ENCODE measurements at regions not wholly inside any gene's neighbourhood (a gene's known extent, or its start where the extent isn't known, plus 50 kb on each side); places are given as distances from the start of the nearest gene placed in this dataset.

DNA sequence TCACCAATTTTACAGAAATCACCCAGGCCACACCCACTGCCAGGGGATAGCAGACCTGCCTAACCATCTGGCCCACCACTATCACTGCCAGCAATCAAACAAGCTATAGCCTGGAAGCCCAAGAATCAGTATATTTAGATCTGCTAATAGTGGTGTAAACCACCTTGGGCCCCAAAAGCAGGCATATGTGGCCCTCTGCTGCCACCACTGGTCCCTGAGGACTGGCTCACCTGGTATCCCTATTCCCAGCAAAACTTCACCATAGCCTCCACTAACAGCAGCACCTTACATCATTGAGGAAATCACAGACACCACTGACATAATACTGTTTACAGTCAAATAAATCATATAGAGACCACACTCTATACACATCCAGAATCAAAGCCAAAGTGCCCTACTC, 880.4 kb upstream of the MAN1A1 start:
- H3K27ac ChIP-seq: no peak overlapping the region
- ATAC-seq (no peak), DNase-seq (no peak)
- intact Hi-C loops (cut with DNase I): no loop called here
- no peaks in the 10 kb centered on the region for H3K36me3 ChIP-seq
- no peak overlapping the region for H3K4me3 ChIP-seq
- TF ChIP-seq POLR2A (IDR thresholded peaks at IDR 0.05): no peak
- no peaks in the 10 kb centered on the region for H3K27me3 ChIP-seq
- no peaks in the 10 kb centered on the region for H3K4me1 ChIP-seq
- peaks cover 0 to 35% (median 5%) of the 10 kb centered on the region in 12 donors for H3K9me3 ChIP-seq

DNA sequence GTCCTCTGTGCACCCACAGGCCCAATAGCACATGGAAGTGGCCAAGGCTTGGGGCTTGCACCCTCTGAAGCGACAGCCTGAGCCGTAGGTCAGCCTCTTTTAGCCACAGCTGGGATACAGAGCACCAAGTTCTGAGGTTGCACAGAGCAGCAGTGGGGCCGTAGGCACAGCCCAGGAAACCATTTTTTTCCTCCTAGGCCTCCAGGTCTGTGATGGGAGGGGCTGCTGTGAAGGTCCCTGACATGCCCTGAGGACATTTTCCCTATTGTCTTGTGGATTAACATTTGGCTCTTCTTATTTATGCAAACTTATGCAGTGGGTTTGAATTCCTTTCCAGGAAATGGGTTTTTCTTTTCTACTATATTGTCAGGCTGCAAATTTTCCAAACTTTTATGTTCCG, 878.7 kb upstream of the MAN1A1 start:
- peaks cover 0 to 18% (median 0%) of the 10 kb centered on the region in 12 donors for H3K9me3 ChIP-seq
- 85 to 88% (median 87%) methylated on average over 4 of the region's 4 CpGs for WGBS, 4 donors
- DNase-seq: no peak
- TF ChIP-seq, protein P1, sequence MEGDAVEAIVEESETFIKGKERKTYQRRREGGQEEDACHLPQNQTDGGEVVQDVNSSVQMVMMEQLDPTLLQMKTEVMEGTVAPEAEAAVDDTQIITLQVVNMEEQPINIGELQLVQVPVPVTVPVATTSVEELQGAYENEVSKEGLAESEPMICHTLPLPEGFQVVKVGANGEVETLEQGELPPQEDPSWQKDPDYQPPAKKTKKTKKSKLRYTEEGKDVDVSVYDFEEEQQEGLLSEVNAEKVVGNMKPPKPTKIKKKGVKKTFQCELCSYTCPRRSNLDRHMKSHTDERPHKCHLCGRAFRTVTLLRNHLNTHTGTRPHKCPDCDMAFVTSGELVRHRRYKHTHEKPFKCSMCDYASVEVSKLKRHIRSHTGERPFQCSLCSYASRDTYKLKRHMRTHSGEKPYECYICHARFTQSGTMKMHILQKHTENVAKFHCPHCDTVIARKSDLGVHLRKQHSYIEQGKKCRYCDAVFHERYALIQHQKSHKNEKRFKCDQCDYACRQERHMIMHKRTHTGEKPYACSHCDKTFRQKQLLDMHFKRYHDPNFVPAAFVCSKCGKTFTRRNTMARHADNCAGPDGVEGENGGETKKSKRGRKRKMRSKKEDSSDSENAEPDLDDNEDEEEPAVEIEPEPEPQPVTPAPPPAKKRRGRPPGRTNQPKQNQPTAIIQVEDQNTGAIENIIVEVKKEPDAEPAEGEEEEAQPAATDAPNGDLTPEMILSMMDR (IDR thresholded peaks at IDR 0.05): no peak
- TF ChIP-seq POLR2A (IDR thresholded peaks at IDR 0.05): no peak
- ATAC-seq: no peak
- H3K4me1 ChIP-seq: no peaks in the 10 kb centered on the region
- no peaks in the 10 kb centered on the region for H3K27me3 ChIP-seq
- intact Hi-C loops (cut with DNase I): no loop called here
- H3K27ac ChIP-seq: no peak overlapping the region
- H3K4me3 ChIP-seq: no peak overlapping the region
- no peaks in the 10 kb centered on the region for H3K36me3 ChIP-seq

DNA sequence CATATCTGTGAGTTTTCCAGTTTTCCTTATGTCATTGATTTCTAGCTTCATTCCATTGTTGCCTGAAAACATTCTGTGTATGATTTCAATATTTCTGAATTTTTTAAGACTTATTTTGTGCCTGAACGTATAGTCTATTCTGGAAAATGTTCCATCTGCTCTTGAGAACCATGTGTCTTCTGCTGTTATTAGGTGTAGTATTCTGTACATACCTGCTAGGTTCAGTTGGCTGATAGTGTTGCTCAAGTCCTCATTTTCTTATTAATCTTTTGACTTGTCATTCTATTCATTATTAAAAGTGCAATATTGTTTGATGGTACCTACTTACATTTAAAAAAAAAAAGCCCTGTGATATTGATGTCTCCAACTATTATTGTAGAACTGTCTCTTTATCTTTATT, 869.8 kb upstream of the MAN1A1 start:
- TF ChIP-seq, protein P1 (IDR thresholded peaks at IDR 0.05): no peak
- TF ChIP-seq POLR2A (IDR thresholded peaks at IDR 0.05): no peak
- no peaks in the 10 kb centered on the region for H3K4me1 ChIP-seq
- no peak for ATAC-seq

DNA sequence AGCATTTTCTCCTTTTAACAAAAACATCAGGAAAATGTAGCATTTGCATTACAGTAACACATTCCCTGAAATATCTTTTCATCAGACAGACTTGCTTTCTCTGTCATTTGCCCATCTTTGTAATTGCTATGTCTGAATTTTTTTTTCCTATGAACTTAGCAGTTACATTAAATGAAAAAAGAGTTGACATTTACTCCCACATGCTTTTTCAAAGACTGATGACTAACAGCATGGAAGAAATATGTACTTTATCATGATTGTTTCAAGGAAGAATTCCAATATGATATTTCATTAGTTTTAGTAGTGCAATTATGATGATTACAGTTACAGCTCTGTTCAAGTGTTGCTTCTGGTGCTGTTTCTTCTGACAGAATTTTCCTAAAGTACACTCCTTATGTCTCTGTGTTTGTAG, 864.5 kb upstream of the MAN1A1 start:
- ATAC-seq: no peak

More for the DNA sequence above, 869.8 kb upstream of the MAN1A1 start:
- H3K9me3 ChIP-seq: no peaks in the 10 kb centered on the region
- no peak overlapping the region for H3K27ac ChIP-seq
- intact Hi-C loops (cut with DNase I): no loop called here
- no peaks in the 10 kb centered on the region for H3K27me3 ChIP-seq
- no peaks in the 10 kb centered on the region for H3K36me3 ChIP-seq
- WGBS, 4 donors: 64 to 82% (median 78%) methylated on average over 1 of the region's 1 CpG
- DNase-seq: no peak
- H3K4me3 ChIP-seq: no peak overlapping the region

More for the DNA sequence above, 864.5 kb upstream of the MAN1A1 start:
- no peaks in the 10 kb centered on the region for H3K27me3 ChIP-seq
- H3K27ac ChIP-seq: no peak overlapping the region
- no peak for DNase-seq
- intact Hi-C loops (cut with DNase I): no loop called here
- no peak overlapping the region for H3K4me3 ChIP-seq
- H3K9me3 ChIP-seq: no peaks in the 10 kb centered on the region
- H3K36me3 ChIP-seq: no peaks in the 10 kb centered on the region
- no peaks in the 10 kb centered on the region for H3K4me1 ChIP-seq
- TF ChIP-seq, protein P1 (IDR thresholded peaks at IDR 0.05): no peak
- TF ChIP-seq POLR2A (IDR thresholded peaks at IDR 0.05): no peak

Data from heart left ventricle (tissue), 16 donors.